Inflammatory macrophage (primary cell): ENCODE measurements at regions not wholly inside any gene's neighbourhood (a gene's known extent, or its start where the extent isn't known, plus 50 kb on each side); places are given as distances from the start of the nearest gene placed in this dataset.
A peak's percentile ranks its signal among the peaks of the same experiment; 100 is the strongest.

Source experiments
- DNase-seq, 2 donors: peaks; one replicate each; pipeline ENCODE4 v3.0.0-alpha.2; 2020 to 2022

DNA sequence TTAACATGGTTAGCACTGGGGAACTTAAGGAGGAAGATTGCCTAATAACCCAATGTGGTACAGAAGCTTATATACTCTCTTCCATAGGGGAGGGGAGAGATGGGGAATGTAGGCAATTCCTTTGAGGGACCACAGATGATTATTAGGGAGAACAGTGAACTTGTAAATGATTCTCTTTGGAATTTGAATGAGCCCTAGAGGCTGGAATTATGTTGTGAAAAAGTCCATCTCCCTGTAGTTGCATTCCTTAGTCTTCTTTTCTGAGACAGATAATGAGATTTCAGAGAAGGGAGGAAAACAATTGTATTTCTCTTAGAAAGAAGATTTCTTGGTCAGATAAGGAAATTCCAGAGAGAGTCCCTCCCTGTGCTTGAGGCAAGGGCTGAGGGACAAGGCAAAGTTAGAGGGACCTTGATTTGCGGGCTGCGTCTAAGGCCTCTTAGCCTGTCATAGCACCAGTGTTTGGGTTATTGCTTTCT, 89.0 kb upstream of the HMCN1 start:
- no peak for DNase-seq

DNA sequence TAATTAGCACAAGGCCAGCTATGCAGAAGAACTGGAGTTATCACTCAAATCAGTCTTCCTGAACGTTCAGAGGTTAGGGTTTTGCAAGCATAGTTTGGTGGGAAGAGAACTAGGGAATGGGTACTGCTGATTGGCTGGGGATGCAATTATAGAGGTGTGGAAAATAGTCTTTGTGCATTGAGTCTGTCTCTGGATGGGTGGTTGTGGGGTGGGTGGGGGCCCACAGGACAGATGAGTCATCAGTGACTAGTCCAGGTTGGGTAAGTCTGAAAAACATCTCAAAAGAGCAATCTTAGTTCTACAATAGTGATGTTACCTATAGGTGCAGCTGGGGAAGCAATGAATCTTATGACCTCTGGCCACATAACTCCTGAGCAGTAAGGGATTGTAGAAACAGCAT, 89.7 kb upstream of the HMCN1 start:
- no peak for DNase-seq

DNA sequence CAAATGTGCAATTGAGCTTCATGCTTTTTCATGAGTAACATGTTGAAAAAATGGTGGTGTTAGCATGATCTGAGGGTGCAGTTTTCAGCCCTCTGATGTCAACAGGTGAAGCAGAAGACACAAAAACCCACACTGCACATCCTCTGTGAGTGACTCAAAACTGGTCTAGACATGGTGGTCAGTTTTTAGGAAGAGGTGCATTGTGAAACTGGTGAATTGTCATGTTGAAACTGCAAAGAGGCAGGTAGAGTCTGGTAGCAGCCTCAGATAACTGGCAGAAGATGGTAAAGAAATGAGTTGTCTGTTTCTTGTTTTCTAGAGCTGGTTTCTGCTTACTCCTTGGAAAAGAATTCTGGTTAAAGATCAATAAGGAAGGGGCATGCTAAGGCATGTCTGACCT, 97.3 kb upstream of the HMCN1 start:
- DNase-seq = no peak

DNA sequence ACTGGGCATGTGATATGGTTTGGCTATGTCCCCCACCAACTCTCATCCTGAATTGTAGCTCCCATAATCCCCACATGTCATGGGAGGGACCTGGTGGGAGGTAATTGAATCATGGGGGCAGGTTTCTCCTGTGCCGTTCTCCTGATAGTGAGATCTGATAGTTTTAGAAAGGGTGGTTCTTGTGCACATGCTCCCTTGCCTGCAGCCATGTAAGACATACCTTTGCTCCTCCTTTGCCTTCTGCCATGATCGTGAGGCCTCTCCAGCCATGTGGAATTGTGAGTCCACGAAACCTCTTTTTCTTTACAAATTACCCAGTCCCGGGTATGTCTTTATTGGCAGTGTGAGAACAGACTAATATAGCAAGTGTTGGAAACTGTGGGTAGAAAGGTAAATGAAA, 99.5 kb upstream of the HMCN1 start:
- DNase-seq = no peak

DNA sequence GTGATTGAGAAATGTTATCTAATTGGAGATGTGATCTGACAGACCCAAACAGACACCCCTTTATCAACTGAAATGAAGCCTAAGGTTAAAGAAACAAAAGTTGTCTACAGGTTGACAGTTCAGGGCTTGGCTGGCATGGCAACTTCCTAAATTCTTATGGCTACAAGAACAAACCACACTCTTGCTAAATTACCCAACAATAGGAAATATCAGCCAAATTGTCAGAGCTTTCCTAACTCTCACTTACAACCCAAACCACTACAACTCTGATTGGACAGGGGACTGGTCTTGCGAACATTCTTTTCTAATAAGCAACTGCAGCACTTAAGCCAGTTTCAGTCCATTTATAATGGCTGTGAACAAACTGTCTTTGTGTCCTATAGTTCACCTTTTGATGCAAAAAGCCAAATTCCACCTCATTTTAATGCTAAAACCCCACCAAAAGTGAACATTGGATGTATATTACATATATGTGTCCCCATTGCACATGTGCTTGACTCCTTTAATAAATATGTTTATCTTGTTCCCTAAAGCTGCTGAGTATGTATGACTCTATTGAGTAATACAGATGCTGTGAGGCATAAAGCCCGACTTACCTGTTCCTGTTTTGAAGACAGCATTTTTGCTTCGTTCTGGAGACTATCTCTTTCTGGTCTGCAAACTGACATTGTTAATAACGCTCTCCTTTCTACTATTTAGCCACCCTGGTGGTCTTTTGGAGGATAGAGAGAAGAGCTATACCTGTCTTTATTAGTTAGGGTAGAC, 101.3 kb upstream of the HMCN1 start:
- peak; percentile 83 to 95 for DNase-seq

DNA sequence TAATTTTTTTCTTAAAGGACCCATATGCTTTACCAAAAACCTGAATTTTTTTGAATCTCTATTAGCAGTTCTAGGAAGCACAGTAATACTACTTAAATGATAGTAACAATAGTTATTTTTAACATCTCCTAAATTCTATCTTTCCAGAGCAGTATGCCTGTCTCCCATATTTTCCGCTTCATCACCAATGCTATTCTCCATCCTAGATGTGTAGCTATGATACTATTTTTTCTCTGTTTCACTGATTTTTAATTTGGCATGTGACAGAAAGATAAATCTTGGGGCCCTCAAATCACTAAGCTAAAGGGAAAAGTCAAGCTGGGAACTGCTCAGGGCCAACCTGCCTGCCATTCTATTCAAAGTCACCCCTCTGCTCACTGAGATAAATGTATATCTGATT, 102.3 kb upstream of the HMCN1 start:
- no peak for DNase-seq

DNA sequence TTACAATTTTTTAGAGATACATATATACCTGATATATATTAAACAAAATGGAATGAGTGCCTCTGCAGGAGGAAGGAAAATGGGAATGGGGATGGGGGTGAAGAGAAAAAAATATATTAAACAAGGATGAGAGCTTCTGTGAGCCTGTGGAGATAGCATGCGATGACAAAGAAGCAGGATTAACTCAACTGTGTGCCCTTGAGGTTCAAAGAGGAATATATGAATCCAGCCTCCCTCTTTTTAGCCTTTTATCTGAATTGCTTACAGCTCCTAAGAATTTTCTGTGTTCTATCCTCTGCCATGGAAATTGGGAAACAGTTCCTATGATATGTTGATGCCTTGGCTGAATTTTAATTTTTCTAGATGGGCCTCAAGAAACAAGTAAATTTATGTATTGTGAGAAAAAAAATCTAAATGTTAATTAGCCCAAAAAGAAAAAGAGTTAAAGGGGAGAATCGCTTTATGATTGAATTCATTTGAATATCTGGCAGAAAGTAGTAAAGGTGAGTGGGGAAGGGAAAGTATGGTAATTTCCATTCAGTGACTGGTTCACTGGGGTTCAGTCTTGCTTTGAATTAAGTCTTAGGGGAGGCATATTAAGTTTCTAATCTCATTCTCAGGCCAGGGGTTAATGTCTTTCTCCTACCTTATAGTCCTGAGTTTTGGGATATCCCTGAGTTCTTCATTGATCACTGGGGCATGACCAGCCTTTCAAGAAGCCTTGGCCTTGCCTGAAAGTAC, 106.3 kb upstream of the HMCN1 start:
- DNase-seq = no peak

DNA sequence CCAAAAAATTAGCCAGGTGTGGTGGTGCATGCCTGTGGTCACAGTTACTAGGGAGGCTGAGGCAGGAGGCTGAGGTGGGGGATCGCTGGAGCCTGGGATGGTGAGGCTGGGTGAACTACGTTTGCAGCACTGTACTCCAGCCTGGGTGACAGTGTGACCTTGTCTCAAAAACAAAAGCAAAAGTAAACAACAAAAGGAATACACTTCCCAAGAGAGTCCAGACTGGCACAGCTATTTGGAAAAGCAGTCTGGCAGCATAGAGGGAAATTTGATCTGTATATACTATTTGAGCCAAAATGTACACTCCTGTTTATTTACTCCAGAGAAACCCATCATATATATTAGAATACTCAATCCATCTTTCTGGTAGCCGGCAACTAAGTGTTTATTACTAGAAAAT, 107.0 kb upstream of the HMCN1 start:
- no peak for DNase-seq

DNA sequence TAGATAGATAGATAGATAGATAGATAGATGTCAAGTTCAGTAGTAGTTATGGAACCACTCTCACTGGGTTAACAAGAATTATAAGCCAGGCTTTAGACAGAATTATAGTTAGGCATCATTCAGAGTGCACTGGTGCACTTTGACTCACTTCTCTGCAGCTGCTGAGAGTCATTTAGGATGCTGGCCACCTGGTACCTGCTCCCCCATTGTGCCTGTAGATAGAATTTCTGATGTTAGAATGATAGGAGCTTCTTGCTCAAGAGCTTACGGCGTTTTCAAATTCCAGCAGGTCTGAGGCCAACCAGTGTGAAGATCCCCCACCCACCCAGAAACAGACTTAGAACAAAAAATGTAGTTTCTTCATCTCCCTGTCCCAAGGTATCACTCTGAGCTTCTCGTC, 107.8 kb upstream of the HMCN1 start:
- no peak for DNase-seq

DNA sequence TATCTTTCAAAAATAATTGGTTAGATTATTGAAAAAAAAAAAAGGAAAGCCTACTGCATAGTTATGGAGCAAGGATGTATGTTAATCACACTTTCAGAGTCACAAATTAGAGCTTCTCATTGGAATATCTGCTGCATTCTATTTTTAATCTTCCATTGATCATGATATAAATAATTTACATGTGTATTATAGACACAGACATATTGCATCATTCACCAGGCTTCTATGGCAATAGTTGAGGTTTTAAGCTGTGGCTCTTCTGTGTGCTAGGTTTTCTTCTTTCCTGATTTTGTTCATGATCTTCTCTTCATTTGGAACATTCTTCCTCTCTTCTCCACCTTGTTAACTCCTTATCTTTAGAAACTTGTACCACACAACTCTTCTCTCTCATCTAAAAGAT, 123.2 kb upstream of the HMCN1 start:
- peak in 1 of 2 donors; percentile 38 for DNase-seq

DNA sequence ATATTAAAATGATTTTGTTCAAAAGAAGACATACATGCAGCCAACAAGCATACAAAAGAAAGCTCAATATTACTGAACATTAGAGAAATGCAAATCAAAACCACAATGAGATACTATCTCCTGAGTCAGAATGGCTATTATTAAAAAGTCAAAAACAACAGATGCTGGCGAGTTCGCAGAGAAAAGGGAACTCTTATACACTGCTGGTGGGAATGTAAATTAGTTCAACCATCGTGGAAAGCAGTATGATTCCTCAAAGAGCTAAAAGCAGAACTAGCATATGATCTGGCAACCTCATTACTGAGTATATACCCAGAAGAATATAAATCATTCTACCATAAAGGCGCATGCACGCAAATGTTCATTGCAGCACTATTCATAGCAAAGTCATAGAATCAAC, 126.0 kb upstream of the HMCN1 start:
- peak; percentile 39 to 54 for DNase-seq

DNA sequence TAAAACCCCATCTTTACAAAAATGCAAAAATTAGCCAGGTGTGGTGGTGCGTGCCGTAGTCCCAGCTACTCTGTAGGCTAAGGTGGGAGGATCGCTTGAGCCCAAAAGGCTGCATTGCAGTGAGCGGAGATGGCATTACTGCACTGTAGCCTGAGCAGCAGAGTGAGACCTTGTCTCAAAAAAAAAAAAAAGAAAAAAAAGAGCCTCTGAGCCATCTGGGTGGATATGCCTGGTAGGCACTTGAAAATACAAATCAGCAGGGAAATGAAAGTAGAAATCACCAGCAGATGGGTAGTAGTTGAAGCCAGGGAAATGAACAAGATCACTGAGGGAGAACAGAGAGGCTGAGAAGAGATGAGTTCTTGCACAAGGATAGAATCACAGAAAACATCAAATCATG, 131.0 kb upstream of the HMCN1 start:
- no peak for DNase-seq

DNA sequence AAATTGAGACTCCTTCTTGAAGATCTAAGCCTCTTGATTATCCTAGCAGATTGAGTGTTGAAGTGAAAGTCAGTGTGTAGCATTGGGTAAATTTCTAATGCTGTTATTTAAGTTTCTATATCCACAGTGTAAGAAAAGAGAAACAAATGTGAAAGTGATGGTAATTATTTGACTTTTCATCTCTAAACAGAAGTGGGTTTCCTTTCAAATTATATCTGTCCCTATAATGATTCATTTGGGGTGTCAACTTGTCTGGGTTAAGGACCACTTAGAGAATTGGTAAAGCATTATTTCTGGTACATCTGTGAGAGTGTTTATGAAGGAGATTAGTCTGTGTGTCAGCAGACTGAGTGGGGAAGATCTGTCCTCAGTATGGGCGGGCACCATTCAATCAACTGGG, 133.0 kb upstream of the HMCN1 start:
- DNase-seq = no peak

DNA sequence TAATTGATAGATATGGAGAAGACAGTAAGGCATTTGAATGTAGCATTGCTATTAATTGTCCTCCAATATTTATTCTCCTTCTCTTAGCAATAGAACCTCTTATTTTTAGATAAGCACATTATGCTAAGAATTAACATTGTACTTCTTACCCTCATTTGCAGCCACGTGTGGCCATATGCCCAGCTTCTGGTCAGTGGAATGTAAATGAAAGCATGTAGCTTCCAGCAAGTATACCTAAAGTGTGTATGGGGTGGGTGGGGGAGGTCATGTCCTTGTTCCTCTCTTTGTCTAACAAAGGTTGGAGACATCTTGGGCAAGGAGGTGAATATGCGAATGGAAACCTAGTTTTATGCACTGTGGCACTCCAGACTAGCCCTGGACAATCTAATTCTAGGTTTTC, 133.6 kb upstream of the HMCN1 start:
- DNase-seq = no peak

DNA sequence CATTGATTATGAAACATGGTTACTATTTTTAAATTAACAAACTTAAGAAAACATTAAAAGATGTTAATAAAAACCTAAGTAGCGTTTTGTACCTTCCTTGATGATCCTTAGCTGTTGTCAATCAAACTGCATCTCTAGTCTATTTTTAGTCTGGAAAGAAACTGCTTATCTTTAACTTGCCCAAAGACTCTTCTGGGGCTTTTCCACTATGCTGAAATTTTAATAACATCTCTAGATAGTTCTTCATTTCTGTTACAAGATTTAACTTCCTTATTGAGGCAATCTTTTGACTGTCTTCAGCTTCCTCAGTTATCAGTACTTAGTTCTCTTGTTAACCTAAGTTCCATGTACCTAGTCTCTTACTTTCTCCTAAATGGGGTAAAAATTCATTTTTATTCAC, 135.9 kb upstream of the HMCN1 start:
- peak; percentile 35 to 81 for DNase-seq

DNA sequence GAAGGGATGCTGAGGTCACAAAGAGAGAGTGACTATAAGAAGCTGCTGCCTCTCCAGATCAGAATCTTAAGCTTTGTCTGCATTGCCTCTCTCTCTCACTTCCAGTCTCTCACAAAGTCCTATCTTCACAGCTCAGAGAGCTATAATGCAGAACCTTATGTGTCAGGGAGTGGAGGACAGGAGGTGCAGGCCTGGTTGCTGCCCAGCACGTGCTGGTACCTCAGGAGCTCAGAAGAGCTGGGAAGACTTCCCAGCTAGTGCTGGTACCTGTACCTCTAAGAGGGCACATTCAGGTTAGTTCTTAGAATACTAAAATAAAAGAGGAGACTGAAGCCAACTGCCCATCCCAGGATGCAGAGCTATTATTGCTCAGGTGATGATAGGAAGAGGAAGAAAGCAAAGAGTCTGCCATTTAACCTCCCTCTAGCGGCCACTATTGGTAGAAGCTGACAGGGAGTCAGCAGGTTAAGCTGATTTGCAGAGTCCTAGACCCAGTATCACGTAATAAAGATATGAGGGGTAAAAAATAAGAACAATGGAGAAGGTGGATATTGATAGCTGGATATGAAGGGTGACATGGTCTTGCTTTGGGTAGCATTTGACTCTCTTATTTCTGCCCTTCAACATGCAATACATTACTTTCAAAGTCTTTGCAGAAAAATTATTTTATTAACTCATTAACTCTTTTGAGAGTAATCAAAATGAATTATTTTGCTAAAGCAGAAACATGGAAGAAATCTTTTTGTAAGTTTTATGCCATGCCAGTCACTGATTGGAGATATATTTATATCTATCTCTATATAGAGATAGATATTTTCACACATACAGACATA, 138.1 kb upstream of the HMCN1 start:
- DNase-seq = peak; percentile 24 to 26

DNA sequence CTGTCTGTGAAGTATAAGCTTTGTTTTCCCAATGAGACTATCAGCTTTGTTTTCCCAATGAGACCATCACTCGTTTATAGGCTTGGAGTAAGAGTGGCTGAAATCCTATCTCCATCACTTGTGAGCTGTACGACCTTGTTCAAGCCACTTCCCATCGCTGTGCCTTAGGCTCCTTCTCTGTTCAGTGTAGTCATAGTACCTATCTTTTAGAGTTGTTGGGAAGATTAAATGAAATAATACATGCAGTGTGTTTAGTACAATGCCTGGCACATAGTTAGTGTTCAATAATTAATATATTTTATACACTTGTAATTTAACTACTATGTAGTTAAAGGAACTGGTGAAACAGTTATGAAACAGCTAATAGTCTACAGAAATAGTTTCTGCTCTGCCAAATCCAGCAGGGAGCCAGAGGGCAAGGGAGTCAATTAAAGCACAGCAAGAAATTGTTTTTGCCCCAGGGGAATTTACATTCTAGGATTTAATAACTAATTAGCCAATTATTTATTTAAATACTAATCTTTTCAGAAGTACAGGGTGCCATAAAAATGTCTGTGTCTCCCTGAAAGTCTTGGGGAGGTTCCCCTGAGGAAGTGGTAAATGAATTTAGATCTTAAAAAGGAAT, 139.3 kb upstream of the HMCN1 start:
- no peak for DNase-seq

DNA sequence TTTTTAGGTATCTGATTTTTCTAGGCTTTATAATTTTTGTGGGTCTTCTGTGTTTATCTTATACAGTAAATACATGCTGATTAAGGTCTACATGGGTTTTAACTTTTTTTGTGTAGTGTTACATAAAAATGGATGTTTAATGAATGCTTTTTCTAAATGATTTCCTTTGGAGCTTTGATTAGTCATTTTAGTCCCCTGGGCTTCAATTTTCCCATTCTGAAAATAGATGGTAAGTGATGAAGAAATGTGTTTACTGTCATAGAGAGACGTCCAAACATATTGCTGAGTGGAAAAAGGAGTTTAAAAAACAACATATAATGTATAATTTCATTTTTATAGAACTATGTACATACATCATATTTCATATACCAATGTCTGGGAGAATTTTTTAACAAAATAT, 140.9 kb upstream of the HMCN1 start:
- DNase-seq = no peak

DNA sequence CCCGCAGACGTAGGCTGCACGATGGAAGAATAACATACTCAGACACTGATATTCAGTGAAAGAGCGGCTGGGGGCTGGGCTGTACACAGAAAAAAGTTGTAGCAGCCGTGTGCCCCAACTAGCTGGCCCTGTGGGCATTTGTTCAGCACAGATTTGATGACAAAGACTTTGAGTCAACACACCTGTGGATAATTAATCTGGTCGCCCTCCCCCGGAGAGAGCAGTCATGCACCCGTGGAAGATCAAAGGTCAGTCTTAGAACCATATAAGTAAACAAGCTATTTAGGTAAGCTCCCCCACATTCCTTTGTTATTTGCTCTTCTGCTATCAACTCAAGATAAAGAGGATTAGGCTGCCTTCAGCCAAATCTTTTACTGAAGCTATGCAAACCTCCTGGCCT, 148.4 kb upstream of the HMCN1 start:
- no peak for DNase-seq

DNA sequence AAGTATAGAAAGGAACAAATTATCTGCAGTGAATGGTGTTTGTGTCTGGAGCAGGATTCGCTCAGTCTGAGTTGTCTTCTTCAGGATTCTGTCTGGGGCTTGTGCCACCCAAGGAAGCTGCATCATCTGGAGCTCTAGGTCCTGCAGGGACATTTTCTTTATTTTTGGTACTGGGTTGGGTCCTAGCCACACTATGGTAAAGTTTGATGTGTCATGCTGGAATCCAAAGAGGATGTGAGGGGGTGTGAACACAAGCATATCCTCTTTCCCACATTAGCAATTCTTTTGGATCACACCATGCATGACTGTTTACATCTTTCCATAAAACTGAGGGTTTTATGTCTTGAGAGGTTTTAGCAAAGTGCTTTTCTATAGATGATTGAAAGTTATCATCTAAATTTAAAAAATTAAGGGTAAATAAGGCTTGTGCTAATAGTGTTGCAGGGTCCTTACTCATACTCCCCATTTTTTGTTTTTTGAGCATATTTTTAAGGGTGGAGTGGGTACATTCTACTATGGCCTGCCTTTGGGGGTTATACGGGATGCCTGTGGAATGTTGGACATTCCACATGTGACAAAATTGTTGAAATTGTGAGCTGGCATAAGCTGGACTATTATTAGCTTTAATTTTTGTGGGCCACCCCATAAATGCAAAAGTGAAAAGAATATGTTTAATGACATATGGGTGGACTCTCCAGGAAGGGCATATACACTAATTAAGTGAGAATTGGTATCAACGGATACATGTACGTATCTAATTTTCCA, 152.0 kb upstream of the HMCN1 start:
- peak; percentile 20 to 28 for DNase-seq

DNA sequence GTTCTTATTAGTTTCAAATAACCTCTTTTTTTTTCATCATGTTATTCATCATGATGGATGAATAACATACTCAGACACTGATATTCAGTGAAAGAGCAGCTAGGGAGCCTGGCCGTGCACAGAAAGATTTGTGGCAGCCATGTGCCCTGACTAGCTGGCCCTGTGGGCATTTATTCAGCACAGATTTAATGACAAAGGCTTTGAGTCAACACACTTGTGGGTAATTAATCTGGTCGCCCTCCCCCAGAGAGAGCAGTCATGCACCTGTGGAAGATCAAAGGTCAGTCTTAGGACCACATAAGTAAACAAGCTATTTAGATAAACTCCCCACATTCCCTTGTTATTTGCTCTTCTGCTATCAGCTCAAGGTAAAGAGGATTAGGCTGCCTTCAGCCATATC, 153.2 kb upstream of the HMCN1 start:
- DNase-seq = no peak

DNA sequence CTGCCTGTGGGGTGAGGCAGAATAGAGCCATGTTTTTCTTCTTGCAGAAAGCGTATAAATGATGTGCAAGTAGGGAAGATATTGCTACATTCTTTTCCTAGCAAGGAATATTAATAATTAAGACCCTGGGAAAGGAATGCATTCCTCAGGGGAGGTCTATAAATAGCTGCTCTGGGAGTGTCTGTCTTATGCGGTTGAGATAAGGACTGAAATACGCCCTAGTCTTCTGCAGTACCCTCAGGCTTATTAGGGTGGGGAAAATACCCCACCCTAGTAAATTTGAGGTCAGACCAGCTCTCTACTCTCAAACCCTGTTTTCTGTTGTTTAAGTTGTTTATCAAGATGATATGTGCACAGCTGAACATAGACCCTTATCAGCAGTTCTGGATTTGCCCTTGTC, 155.9 kb upstream of the HMCN1 start:
- no peak for DNase-seq
